Right lobe of liver (tissue), 6 donors: ENCODE measurements at regions not wholly inside any gene's neighbourhood (a gene's known extent, or its start where the extent isn't known, plus 50 kb on each side); places are given as distances from the start of the nearest gene placed in this dataset.

Source experiments
- ATAC-seq, 4 donors: fragments of 200-7000 bp; cut with Tn5 transposase; one replicate each; pipeline ENCODE4 v1.9.1; 2020; ENCODE audit warnings: mild to moderate bottlenecking in 4 of 4, moderate library complexity in 4 of 4
- DNase-seq, 3 donors: peaks; one replicate each; pipeline ENCODE4 v3.0.0-alpha.2; 2020
- H3K27ac ChIP-seq, 3 donors: fragments of 200-600 bp; one replicate each; pipeline ENCODE4 v1.8.0; 2022
- H3K27me3 ChIP-seq, 2 donors: fragments of 200-600 bp; one replicate each; pipeline ENCODE4 v1.8.0; 2022
- H3K36me3 ChIP-seq, 4 donors: fragments of 200-600 bp; sonication (generic) in 1 of 4; one replicate each; pipeline versions ENCODE4 v1.5.1 to v1.8.0; 2017 to 2022; ENCODE audit warnings: control low read depth in 1 of 4
- H3K4me1 ChIP-seq, 4 donors: fragments of 200-600 bp; sonication (generic) in 1 of 4; one replicate each; pipeline versions ENCODE4 v1.5.1 to v1.8.0; 2017 to 2022; ENCODE audit warnings: control low read depth in 1 of 4
- H3K4me3 ChIP-seq, 3 donors: fragments of 200-600 bp; one replicate each; pipeline ENCODE4 v1.8.0; 2022
- H3K9me3 ChIP-seq, 4 donors: fragments of 200-600 bp; sonication (generic) in 1 of 4; one replicate each; pipeline versions ENCODE4 v1.5.1 to v1.8.0; 2017 to 2022; ENCODE audit warnings: control low read depth in 1 of 4
- POLR2A ChIP-seq: fragments of 450-650 bp; IDR thresholded peaks from one replicate; pipeline ENCODE4 v1.6.1; 2017; ENCODE audit warnings: antibody characterized with exemption, mild to moderate bottlenecking
- WGBS: methylation state at CpG from one replicate; pipeline ENCODE4 v1.1.6; 2018; ENCODE audit warnings: low coverage, low lambda C conversion rate; ENCODE audit not compliant: insufficient coverage; ENCODE audit errors: missing lambda C conversion rate; 5-methylcytosine and 5-hydroxymethylcytosine counted together
- intact Hi-C, 2 donors: fragments of 100-400 bp; cut with DNase I; formaldehyde crosslinking; loops; one replicate each; pipeline versions ENCODE4 v1.11.2 to v1.14.1; 2022
- TF ChIP-seq, protein P1 (sequence below), 4 donors: fragments of 200-600 bp in 3 of 4; fragments of 450-650 bp in 1 of 4; IDR thresholded peaks; one replicate each; pipeline versions ENCODE4 v1.5.1 to v1.8.0; 2016 to 2022; ENCODE audit warnings: antibody characterized with exemption in 4 of 4, mild to moderate bottlenecking in 2 of 4
- donor health status: DM: no; HTN: yes; CAD: no.
- donor health status: DM: no; HTN: no; CAD: no.
- donor health status: DM: no; HTN: no; CAD: no.
- donor health status: DM: no; HTN: yes; CAD: no.
- donor health status: DM: no; HTN: yes; CAD: no.

DNA sequence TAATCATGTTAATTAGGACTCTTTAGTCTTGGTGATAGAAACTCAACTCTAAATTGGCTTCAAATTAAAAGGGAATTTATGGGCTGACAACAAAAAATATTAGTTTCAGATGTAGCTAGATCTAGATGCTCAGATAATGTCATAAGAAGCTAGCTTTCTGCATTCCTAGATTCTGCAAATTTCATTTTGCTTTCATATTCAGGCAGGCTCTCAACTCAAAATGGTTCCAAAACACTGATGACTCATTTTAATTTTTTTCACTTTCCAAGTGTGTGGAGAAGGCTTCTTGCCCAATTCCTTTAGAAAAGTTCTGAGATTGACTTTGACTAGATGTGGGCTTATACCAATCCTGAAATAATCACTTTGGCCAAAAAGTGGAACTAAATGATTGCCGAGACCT is 236.7 kb upstream of the GOT2 start:
- TF ChIP-seq POLR2A = no peak
- TF ChIP-seq, protein P1, sequence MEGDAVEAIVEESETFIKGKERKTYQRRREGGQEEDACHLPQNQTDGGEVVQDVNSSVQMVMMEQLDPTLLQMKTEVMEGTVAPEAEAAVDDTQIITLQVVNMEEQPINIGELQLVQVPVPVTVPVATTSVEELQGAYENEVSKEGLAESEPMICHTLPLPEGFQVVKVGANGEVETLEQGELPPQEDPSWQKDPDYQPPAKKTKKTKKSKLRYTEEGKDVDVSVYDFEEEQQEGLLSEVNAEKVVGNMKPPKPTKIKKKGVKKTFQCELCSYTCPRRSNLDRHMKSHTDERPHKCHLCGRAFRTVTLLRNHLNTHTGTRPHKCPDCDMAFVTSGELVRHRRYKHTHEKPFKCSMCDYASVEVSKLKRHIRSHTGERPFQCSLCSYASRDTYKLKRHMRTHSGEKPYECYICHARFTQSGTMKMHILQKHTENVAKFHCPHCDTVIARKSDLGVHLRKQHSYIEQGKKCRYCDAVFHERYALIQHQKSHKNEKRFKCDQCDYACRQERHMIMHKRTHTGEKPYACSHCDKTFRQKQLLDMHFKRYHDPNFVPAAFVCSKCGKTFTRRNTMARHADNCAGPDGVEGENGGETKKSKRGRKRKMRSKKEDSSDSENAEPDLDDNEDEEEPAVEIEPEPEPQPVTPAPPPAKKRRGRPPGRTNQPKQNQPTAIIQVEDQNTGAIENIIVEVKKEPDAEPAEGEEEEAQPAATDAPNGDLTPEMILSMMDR (IDR thresholded peaks at IDR 0.05) = no peak
- no peak overlapping the region for H3K4me3 ChIP-seq
- H3K36me3 ChIP-seq = no peaks in the 10 kb centered on the region
- H3K9me3 ChIP-seq = no peaks in the 10 kb centered on the region
- no peaks in the 10 kb centered on the region for H3K4me1 ChIP-seq
- intact Hi-C loops = no loop called here
- H3K27me3 ChIP-seq = no peaks in the 10 kb centered on the region
- WGBS = 47% methylated on average over 1 of the region's 1 CpG
- ATAC-seq (no peak), DNase-seq (no peak)
- H3K27ac ChIP-seq = no peak overlapping the region

DNA sequence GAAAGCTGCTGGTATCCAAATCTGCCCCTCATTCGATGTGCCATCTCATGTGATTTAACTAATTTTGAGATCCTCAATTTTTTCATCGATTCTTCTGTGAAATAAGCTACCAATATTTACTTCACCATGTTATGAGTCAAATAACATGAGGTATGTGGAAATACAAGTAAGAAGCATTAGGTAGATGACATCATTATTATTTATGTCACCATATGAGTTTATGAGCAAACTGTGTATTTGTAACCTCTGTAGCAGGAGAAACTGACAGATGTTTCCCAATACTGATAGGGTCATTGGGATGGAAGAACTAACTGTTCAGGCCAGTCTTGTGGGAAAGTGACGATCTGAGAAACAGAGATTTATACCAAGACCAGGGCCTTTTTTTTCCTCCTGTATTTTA is 229.4 kb upstream of the GOT2 start:
- intact Hi-C loops = no loop called here
- H3K27me3 ChIP-seq = no peaks in the 10 kb centered on the region
- H3K4me1 ChIP-seq = no peaks in the 10 kb centered on the region
- TF ChIP-seq, protein P1 (IDR thresholded peaks at IDR 0.05) = no peak
- no peak for TF ChIP-seq POLR2A
- H3K4me3 ChIP-seq = no peak overlapping the region
- ATAC-seq = no peak
- no peaks in the 10 kb centered on the region for H3K36me3 ChIP-seq
- no peak overlapping the region for H3K27ac ChIP-seq
- DNase-seq = no peak
- WGBS = 31% methylated on average over 3 of the region's 3 CpGs
- no peaks in the 10 kb centered on the region for H3K9me3 ChIP-seq

DNA sequence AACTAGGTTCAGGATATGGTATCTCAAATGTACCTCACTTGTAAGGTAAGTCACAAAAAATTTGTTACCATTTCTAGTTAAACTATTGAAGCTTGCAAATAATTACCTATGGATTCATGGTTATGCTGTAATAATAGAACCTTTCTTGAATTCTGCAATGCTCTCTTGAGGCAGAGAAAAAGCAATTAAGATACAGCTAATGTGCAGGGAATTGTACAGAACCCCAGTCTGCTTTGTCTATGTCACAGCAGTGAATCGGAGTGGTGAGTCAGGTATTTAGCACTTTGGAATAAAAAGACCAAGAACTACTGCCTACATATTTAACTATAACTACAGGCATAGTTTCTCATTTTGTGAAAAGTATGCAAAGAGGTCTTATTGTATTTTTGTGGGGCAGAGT is 228.7 kb upstream of the GOT2 start:
- H3K27me3 ChIP-seq = no peaks in the 10 kb centered on the region
- intact Hi-C loops = no loop called here
- WGBS = 53% methylated on average over 1 of the region's 1 CpG

DNA sequence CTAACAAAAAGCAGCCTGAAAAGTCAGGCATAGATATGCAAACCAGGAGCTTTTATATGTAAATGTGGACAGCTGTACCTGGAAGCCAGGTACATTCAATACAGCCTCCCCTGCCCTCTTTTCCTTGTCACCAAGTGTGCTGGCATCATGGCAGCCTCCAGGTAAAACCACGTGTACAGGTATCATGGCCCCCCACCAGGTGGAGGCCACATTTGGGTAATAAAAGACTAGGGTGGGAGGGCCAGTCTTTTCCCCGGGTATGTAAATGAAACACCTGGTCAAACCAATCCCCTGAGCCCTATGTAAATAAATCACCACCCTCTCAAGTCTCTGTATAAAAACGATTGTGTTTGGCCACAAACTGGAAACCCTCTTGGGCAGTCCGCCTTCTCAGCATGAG is 226.4 kb upstream of the GOT2 start:
- 60% methylated on average over 2 of the region's 4 CpGs for WGBS

More for the DNA sequence above, 228.7 kb upstream of the GOT2 start:
- TF ChIP-seq, protein P1 (IDR thresholded peaks at IDR 0.05) = no peak
- no peak for TF ChIP-seq POLR2A
- Histone ChIP-seq H3K4me1 (no peaks in the 10 kb centered on the region), H3K27ac (no peak overlapping the region), H3K36me3 (no peaks in the 10 kb centered on the region), H3K4me3 (no peak overlapping the region), H3K9me3 (no peaks in the 10 kb centered on the region)
- no peak for DNase-seq
- ATAC-seq = no peak

More for the DNA sequence above, 226.4 kb upstream of the GOT2 start:
- Histone ChIP-seq H3K27ac (no peak overlapping the region), H3K27me3 (no peaks in the 10 kb centered on the region), H3K4me1 (no peaks in the 10 kb centered on the region), H3K36me3 (no peaks in the 10 kb centered on the region), H3K9me3 (no peaks in the 10 kb centered on the region), H3K4me3 (no peak overlapping the region)
- ATAC-seq = no peak
- TF ChIP-seq, protein P1 (IDR thresholded peaks at IDR 0.05) = no peak
- TF ChIP-seq POLR2A = no peak
- intact Hi-C loops = no loop called here
- no peak for DNase-seq
